Neutrophil (primary cell): ENCODE measurements at regions not wholly inside any gene's neighbourhood (a gene's known extent, or its start where the extent isn't known, plus 50 kb on each side); places are given as distances from the start of the nearest gene placed in this dataset.

Experiments used
- H3K27ac ChIP-seq: fragments of 200-600 bp; sonication (generic); 2 replicates; pipeline ENCODE4 v1.5.1; 2016; ENCODE audit warnings: mild to moderate bottlenecking, moderate library complexity
- H3K27me3 ChIP-seq: fragments of 200-600 bp; sonication (generic); 2 replicates; pipeline ENCODE4 v1.6.0; 2016; ENCODE audit warnings: mild to moderate bottlenecking
- H3K36me3 ChIP-seq: fragments of 200-600 bp; sonication (generic); 2 replicates; pipeline ENCODE4 v1.5.1; 2017
- H3K4me1 ChIP-seq, 2 experiments: fragments of 200-600 bp in 1 of 2; sonication (generic) in 1 of 2; 1 replicate in 1 of 2; 2 replicates in 1 of 2; pipeline versions ENCODE4 v1.5.1 to v1.6.1; 2013 to 2016; ENCODE audit warnings: low read depth in 1 of 2, low read length in 1 of 2, mild to moderate bottlenecking in 1 of 2, moderate library complexity in 1 of 2; ENCODE audit not compliant: control insufficient read depth in 1 of 2, insufficient read depth in 1 of 2
- H3K4me3 ChIP-seq, 2 experiments: fragments of 200-600 bp in 1 of 2; sonication (generic) in 1 of 2; 1 replicate in 1 of 2; 2 replicates in 1 of 2; pipeline ENCODE4 v1.5.1; 2013 to 2016; ENCODE audit warnings: low read depth in 1 of 2, low read length in 1 of 2, mild to moderate bottlenecking in 1 of 2, moderate library complexity in 1 of 2
- H3K9me3 ChIP-seq: fragments of 200-600 bp; sonication (generic); 2 replicates; pipeline ENCODE4 v1.5.1; 2016
- TF ChIP-seq, protein P1 (sequence below): fragments of 200-600 bp; sonication (generic); IDR thresholded peaks from 2 replicates; pipeline ENCODE4 v1.5.1; 2016; ENCODE audit warnings: antibody characterized with exemption

- H3K4me1 ChIP-seq = no peaks in the 10 kb centered on the region
- TF ChIP-seq, protein P1, sequence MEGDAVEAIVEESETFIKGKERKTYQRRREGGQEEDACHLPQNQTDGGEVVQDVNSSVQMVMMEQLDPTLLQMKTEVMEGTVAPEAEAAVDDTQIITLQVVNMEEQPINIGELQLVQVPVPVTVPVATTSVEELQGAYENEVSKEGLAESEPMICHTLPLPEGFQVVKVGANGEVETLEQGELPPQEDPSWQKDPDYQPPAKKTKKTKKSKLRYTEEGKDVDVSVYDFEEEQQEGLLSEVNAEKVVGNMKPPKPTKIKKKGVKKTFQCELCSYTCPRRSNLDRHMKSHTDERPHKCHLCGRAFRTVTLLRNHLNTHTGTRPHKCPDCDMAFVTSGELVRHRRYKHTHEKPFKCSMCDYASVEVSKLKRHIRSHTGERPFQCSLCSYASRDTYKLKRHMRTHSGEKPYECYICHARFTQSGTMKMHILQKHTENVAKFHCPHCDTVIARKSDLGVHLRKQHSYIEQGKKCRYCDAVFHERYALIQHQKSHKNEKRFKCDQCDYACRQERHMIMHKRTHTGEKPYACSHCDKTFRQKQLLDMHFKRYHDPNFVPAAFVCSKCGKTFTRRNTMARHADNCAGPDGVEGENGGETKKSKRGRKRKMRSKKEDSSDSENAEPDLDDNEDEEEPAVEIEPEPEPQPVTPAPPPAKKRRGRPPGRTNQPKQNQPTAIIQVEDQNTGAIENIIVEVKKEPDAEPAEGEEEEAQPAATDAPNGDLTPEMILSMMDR = no peak
- no peaks in the 10 kb centered on the region for H3K27me3 ChIP-seq
- H3K4me3 ChIP-seq = no peak overlapping the region
- no peaks in the 10 kb centered on the region for H3K36me3 ChIP-seq
- no peaks in the 10 kb centered on the region for H3K9me3 ChIP-seq
- H3K27ac ChIP-seq = no peak overlapping the region
Observed at GRCh38 chr13:73681015-73681414, 453.2 kb downstream of the KLF12 start.

DNA sequence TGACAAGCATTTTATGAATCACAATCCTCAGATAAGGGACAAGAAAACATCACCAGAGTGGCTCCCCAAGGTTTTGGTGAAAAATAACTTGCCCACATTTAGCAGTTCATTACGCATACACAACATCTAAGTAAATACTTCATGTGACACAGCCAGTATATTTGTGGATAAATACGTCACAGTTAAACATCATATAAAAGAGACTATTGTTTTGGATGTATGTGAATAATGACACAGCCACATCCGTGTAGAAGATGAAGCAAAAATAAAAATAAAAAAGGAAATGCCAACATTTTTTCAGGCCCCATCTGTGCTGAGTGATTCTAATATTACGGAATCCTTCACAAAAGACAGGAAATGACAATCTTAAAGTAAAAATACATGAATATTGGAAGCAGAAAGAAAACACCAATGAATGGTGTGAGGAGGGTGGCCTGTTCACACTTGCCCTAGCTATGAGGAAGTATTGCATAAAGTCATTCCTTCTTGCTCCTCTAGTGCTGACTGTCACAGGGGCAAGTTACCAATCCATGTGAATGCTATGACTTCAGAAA, 457.1 kb downstream of the KLF12 start:
- no peak overlapping the region for H3K27ac ChIP-seq

GRCh38 chr13:73676550-73677047, 457.6 kb downstream of the KLF12 start:
- Histone ChIP-seq H3K27ac (no peak overlapping the region), H3K27me3 (no peaks in the 10 kb centered on the region), H3K36me3 (no peaks in the 10 kb centered on the region), H3K4me3 (no peak overlapping the region), H3K4me1 (no peaks in the 10 kb centered on the region), H3K9me3 (no peaks in the 10 kb centered on the region)
- TF ChIP-seq, protein P1 = no peak

More for the DNA sequence above, 457.1 kb downstream of the KLF12 start:
- H3K9me3 ChIP-seq = no peaks in the 10 kb centered on the region
- H3K4me3 ChIP-seq = no peak overlapping the region
- no peaks in the 10 kb centered on the region for H3K36me3 ChIP-seq
- H3K4me1 ChIP-seq = no peaks in the 10 kb centered on the region
- no peaks in the 10 kb centered on the region for H3K27me3 ChIP-seq
- TF ChIP-seq, protein P1 = no peak

DNA sequence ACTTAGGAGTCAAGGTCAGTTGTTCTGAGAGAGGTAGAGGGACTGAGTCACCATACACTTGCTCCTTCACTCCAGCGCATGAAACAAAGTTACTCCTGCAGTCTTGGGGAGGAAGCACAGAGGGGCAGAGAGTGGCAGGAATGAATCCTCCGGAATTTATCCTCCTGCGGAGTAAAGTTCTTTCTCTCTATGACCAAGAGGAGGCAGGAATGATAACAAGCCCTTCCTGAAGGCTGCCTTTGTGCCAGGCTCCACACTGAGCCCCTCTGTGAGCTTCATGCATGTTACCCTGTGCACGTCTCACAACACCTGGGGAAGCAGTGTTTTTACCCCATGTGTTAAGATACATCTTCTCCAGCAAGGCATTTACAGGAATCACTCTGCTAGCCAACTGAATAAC, 458.4 kb downstream of the KLF12 start:
- Histone ChIP-seq H3K27ac (no peak overlapping the region), H3K4me3 (no peak overlapping the region), H3K9me3 (no peaks in the 10 kb centered on the region), H3K27me3 (no peaks in the 10 kb centered on the region), H3K36me3 (no peaks in the 10 kb centered on the region), H3K4me1 (no peaks in the 10 kb centered on the region)
- TF ChIP-seq, protein P1 = no peak

GRCh38 chr13:73674570-73674969, 459.6 kb downstream of the KLF12 start:
- Histone ChIP-seq H3K4me3 (no peak overlapping the region), H3K27me3 (no peaks in the 10 kb centered on the region), H3K9me3 (no peaks in the 10 kb centered on the region), H3K36me3 (no peaks in the 10 kb centered on the region), H3K4me1 (no peaks in the 10 kb centered on the region), H3K27ac (no peak overlapping the region)
- TF ChIP-seq, protein P1 = no peak
